Activated CD4-positive, CD25-positive, alpha-beta regulatory T cell (primary cell): ENCODE measurements at regions not wholly inside any gene's neighbourhood (a gene's known extent, or its start where the extent isn't known, plus 50 kb on each side); places are given as distances from the start of the nearest gene placed in this dataset.
"Not testable (repeated sequence)": the region's sequence is repeated elsewhere in the genome, so short reads cannot be mapped to it uniquely, and the experiment has no call there.

Experiments
- DNase-seq, 4 experiments: peaks; one replicate each; lab custom pipeline; 2025; lab: John Stamatoyannopoulos, UW

DNA sequence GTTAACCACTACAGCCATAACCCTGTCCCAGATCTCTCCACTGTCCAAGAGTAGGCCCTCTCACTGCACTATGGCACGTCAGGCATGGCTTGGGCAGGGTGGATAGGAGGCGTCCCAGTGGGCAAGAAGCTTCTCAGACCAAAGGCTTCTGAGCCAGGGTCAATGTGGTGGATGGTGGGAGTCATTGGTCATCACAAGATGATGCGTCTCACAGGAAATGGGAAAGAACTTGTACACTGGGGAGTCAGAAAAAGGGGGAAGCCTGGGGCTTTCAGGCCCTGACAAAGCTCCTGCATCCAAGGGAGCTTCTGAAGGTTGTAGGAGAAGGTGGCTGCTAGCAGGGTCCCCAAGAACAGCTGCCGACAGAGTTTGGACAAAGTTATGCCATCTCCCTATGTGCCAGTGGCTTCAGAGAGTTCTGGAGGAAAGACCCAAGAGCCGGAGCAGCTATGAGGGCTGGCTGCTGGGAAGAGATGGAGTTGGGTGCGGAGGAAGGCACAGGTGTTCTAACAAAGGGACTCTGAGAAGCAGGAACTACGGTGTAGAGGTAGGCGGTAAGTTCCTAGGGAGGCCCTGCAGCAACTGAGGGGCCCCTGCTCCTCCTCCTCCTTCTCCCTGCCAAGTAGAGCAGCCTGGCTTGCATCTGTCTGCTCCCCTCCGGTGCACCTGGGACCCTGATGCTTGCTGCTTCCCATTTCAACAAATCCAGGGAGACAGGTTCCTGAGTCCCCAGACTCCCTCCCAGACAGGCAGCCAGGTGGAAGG lies 81.1 kb downstream of the ARL6IP4 start:
- no peak for DNase-seq

DNA sequence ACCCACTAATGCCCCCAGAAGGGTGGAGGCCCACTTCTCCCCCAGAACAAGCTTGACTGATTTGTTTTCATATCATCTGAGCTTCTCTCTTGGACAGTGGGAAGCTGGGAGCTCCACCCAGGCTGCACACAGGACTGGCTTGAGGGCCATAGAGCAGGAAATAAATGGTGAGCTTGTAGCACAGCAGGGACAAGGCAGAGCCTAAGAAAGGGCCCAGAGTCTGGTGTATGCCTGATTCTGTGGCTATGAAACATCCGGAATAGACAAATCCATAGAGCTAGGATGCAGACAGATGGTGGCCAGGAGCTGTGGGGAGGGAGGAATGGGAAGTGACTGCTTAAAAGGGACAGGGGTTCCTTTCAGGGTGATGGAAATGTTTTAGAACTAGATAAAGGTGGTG lies 79.0 kb downstream of the ARL6IP4 start:
- no peak for DNase-seq

GRCh38 chr12:123058980-123059379 lies 78.5 kb downstream of the ARL6IP4 start:
- no peak for DNase-seq

DNA sequence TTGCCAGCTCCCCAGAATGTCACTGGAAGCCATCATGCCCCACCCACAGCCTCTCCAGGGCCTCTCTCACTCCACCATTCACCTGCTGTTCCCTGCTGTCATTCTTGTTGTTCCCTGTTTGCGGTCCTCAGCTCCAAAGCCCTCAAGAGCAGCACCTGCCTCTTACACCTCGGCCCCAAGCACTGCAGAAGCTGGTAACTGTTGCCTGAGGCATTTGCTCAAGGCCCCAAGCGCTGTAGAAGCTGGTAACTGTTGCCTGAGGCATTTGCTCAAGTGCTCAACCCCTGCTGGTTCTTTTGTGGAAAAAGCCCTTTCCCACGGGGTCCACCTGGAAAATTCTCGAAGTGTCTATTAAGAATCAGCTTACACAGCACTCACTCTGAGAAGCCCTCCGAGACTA lies 78.0 kb downstream of the ARL6IP4 start:
- DNase-seq = no peak

- DNase-seq = no peak
These were observed 77.2 kb downstream of the ARL6IP4 start for GRCh38 chr12:123057513-123058265.

GRCh38 chr12:123056709-123057108 lies 76.2 kb downstream of the ARL6IP4 start:
- DNase-seq = no peak

- no peak for DNase-seq
These were observed 75.6 kb downstream of the ARL6IP4 start for GRCh38 chr12:123056053-123056452.

- DNase-seq = no peak
These were observed 74.8 kb downstream of the ARL6IP4 start for GRCh38 chr12:123055281-123055766.

DNA sequence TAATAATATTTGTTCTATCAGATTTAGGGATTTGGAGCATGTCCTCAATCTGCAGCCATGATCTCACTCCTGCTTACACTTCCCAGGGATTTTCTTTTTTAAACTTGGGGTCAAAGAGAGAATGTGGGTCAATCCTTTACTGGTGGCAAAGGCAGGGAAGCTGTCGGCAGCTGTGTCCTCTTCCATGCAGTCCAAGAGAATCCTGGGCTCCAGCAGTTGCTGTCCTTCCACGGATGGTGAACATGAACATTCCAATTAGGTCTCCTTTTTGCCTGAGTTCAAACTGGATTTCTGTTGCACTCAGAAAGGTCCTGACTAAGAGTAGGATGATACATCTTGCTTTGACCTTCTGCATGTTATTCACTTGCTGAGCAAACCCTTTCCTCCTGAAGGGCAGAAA lies 73.9 kb downstream of the ARL6IP4 start:
- no peak for DNase-seq

DNA sequence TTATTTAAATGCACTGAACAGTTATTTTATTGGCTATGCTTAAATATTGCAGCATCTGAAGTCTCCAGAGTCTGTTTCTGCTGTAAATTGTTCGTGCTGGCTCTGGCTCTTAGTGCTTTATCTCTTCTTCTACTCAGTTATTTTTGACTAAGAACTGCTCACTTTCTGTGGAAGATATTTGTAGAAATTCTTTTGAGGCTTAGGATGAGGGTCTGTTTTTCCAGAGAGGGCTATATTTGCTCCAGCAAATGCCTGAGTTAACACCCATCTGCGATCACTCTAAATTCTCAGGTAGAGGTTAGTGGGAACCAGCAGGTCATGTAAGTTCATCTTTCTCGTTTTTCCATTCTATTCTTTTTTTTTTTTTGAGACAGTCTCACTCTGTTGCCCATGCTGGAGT lies 71.1 kb downstream of the ARL6IP4 start:
- no peak for DNase-seq

DNA sequence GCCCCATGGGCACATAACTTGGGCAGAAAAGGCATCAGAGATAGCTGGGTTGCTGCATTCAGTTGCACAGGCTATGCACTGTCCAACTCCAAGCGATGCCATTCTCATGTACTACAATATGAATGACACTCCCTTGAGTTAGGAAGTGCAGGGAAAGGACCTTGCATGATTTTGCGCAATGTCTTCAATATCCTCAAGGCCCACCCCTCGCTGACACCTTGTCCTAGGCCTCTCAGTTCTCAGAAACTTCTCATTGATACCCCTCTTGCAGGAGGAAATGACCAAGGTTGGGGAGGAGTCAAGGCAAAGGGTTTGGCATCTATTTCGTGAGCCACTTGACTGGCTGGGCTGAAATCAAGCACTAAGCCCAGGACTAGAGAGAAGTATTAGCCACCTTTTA lies 70.4 kb downstream of the ARL6IP4 start:
- no peak for DNase-seq

- DNase-seq = no peak
These were observed 69.9 kb downstream of the ARL6IP4 start for GRCh38 chr12:123050331-123050831.

GRCh38 chr12:123049398-123050240 lies 69.1 kb downstream of the ARL6IP4 start:
- no peak for DNase-seq

- DNase-seq = not testable (repeated sequence)
These were observed 67.4 kb downstream of the ARL6IP4 start for GRCh38 chr12:123047892-123048291.

DNA sequence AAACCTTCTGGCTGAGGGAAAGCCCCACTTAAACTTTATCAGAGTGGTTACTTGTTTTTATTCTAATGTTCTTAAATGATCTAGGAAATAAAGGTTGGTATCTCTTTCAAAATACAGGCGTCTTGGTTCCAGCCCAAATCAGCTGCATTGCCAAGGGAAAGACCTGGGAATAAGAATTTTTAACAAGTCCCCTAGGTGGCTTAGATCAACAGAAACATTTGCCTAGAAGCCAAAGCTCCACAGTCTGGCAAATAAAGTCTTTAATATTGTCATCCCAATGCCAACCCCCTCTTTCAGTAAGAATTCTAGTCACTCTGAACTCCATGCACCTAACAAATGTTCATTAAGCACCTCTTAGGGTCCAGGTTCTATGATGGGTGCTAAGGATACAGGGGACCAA lies 66.8 kb downstream of the ARL6IP4 start:
- DNase-seq = no peak

GRCh38 chr12:123046431-123046830 lies 66.0 kb downstream of the ARL6IP4 start:
- no peak for DNase-seq

DNA sequence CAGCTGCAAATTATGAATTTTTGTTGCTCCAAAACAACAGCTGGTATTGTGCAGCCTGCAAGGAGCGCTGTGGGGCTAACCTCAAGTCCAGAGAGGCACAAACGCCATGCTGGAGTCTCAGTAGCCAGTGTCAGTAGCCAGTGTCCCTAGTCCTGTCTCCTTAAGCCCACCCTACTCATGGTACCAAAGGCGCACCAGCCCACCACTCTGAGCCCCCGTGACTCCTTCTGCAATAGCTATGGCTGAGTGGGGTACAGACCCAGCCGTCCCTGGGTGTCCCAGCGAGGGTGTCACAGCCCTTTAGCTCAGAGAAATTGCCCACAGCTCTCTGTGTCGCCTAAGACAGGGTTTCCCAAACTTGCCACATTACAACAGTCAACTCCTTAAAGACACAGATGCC lies 65.2 kb downstream of the ARL6IP4 start:
- no peak for DNase-seq

GRCh38 chr12:123044351-123044750 lies 63.9 kb downstream of the ARL6IP4 start:
- no peak for DNase-seq

DNA sequence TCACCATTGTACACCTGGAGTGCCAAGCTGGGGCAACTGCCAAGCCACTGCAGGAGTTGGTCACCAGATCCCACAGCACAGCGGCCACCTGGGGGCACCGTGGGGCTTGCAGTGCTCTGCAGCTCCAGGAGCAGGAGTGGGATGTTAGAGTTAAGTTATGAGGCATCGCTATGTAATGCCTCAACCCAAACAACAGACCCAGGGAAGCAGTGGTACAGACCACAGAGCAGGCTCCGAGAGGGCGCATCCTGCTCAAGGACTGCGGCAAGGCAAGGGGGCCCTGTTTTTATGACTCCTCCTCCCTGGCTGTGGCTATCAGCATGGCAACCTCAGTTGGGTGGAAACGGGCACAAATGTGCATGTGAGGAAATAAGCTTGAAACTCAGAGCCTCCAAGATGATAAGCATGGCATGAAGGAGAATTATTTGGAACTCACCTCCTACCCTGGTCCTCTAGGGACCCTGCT lies 63.1 kb downstream of the ARL6IP4 start:
- peak; percentile 32 to 49 (median 44) for DNase-seq

GRCh38 chr12:123042833-123043232 lies 62.4 kb downstream of the ARL6IP4 start:
- no peak for DNase-seq

DNA sequence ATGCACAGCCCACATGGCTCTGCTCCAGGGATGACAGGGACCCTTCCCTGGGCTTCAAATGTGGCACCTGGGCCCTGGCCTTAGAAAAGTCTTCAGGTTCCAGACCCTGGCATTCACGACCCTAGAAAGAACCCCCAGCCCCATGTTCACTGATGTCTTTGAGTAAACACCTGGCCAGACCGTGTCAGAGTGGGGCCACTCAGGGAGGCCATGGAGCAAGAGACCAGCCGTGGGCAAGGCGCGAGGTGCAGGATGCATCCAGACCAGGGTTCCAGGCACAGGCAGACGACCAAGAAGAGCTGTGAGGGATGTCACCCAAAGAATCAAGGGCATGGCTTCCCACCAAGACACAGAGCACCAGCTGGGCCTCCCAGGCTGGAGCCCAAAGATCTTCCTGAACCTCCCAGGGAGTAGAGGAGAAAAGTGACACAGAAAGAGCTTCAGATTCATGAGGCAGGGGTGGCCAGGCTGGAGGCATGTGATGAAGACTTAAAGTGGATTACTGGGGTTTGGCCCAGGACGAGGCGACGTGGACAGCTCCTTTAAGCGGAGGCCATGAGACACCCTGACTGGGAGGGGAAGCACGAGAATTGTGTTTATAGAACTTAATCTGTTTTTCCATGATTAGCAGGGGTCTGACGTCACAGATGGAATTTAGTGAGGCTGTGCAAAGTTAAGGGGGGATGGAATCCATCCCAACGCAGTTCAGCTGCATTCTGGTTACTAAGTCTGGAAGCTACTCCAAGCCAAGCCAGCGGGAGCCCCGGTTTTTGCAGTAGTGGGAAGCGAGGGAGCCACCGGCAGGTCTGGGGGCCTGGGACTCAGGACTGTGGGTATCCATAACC lies 61.6 kb downstream of the ARL6IP4 start:
- no peak for DNase-seq
